Left renal cortex interstitium (tissue), 4 donors: ENCODE measurements at regions not wholly inside any gene's neighbourhood (a gene's known extent, or its start where the extent isn't known, plus 50 kb on each side); places are given as distances from the start of the nearest gene placed in this dataset.

Experiments used
- DNase-seq, 4 donors: peaks; one replicate each; pipeline ENCODE4 v3.0.0-alpha.2; 2013; ENCODE audit warnings: low read depth in 4 of 4, low spot score in 2 of 4, missing footprints in 1 of 4

DNA sequence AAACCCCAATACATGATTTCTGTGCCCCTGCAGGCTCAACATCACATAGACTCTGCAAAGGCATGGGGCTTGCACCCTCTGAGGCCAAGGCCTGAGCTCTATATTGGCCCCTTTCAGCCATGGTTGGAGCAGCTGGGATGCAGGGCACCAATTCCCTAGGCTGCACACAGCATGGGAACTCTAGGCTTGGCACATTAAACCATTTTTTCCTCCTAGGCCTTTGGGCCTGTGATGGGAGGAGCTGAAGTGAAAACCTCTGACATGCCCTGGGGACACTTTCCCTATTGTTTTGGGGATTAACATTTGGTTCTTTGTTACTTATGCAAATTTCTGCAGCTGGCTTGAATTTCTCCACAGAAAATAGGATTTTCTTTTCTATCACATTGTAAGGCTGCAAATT, 1629.5 kb downstream of the OTOL1 start:
- no peak for DNase-seq
